GM21717 (cell line): ENCODE measurements at regions not wholly inside any gene's neighbourhood (a gene's known extent, or its start where the extent isn't known, plus 50 kb on each side); places are given as distances from the start of the nearest gene placed in this dataset.

Source experiments
- ATAC-seq: cut with Tn5 transposase; IDR thresholded peaks from one replicate; pipeline ENCODE4 v1.9.1; 2021; ENCODE audit warnings: mild to moderate bottlenecking, moderate library complexity; ENCODE audit not compliant: unreplicated experiment

DNA sequence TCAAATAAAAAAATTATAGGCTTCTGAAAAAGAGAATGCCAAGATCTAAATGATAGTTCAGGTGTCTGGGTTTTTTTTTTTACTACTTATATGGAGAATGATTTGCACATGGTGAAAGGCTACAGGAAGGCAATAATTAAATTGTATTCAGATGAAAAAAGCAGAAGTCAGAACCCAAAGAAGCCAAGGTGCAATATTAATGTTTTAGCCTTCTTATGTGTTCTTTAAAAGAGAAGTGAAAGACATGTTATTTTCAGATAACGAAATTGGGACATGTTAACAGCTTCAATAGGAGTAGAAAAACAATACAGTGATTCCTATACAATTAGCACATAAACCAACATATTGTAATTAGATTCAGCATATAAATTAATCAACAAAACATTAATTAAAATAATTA, 452.9 kb upstream of the PRMT6 start:
- ATAC-seq, result no peak

DNA sequence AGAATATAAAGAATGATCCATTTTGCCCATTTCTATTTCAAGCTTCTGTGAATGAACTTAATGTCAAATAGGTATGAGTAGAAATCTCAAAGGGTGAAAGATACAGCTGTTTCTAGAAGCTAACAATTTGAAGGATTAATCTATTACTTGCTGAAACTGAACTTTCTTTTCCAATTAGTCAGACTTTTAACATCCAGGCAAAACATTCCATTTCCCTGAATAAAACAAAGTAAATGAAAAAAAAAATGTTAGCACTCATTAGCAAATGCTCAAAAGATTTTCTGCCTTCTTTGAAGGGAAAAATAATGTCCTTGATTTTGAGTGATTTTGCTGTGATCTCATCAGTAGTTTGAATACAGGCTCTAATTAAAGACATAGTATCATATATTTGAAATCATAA, 447.6 kb upstream of the PRMT6 start:
- no peak for ATAC-seq

DNA sequence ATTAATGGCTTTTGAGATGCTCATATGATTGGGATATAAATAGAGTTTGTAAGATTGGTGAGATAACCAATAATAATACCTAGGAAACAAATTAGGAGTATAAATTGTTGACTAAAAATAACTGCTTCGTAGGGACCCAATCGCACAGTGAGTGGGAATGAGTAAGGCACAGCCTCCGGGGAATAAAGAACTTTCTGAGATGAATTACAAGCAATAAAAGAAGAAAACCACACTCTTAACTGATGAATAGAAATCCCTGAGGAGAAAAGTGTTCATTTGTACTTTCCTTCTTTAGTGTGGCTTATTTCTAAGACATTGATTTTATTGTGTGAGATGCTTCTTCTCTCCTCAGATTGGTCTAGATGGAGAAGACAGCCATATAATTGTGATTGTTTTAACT, 443.4 kb upstream of the PRMT6 start:
- no peak for ATAC-seq

DNA sequence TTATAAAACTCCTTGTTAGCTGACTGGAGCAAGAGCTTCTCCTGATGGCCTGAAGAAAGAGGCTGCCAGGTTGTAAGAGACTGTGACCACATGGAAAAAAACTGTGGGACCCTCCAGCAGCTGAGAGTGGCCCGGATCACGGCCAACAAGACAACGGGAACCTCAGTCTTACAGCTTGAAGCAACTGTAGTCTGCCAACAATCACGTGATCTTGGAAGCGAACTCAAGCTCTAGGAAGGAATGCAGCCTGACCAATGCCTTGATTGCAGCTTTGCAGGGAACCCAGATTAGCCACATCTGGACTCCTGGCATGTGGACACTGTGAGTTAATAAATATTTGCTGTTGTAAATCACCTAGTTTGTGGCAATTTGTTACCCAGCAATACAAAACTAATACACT, 442.6 kb upstream of the PRMT6 start:
- no peak for ATAC-seq

DNA sequence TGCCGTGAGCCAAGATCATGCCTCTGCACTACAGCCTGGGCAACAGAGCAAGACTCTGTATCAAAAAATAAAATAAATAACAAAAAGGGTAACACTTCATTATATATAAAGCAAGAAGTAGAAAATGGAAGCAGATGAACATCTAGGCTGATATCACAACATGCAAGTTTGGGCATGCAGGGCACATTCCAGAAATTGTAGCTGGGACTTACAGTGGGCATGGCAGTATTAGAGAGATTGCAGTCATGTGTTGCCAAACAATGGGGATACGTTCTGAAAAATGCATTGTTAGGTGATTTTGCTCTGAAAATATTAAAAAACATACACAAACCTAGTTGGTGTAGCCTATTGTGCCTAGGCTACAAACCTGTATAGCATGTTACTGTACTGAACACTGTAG, 441.0 kb upstream of the PRMT6 start:
- ATAC-seq, result no peak

DNA sequence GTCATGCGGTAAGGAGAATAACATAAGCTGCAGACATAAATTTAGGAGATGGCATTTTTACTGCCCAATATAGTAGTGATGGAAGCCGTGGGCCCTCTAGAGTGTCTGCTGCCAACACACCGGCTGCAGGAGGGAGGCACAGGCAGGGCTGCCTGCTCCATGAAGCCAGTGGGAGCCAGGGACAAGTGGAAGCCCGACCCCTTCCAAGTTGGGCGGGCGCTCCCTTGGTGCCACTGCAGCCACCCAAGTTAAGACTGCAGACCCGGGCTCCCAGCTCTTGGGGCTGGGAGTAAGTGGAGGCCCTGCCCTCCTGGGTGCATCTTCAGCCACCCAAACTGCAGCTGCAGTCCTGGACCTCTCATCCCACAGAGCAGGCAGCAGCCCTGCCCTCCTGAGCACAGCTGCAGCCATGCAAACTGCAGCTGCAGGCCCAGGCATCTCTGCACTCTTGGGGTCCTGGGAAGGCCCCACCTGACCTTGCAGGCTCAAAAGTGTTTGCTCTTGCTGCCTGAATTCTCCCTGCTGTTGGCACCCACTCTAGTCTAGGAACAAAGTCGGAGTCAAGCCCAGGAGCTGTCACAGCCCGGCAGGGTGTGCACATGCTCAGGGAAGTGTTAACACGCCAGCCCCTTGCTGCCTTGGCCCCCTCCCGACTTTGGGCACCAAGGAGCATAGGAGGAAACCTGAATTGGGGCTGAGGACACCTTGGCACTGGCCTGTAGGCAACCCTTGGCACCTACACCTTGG, 437.2 kb upstream of the PRMT6 start:
- ATAC-seq, result no peak

DNA sequence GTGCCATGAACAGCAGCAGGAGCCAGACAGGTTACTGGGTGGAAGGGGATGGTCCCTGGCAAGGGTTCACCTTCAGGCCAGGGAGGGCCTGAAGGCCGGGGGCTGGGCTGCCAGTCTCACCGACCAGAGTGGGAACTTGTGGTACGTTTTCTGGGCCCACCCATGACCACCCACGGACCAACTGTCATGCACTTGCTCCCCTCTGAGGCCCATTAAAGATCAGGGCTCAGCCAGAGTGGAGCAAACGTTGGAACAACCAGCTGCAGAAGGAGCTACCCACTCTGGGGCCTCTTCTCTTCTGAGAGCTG, 436.7 kb upstream of the PRMT6 start:
- no peak for ATAC-seq

DNA sequence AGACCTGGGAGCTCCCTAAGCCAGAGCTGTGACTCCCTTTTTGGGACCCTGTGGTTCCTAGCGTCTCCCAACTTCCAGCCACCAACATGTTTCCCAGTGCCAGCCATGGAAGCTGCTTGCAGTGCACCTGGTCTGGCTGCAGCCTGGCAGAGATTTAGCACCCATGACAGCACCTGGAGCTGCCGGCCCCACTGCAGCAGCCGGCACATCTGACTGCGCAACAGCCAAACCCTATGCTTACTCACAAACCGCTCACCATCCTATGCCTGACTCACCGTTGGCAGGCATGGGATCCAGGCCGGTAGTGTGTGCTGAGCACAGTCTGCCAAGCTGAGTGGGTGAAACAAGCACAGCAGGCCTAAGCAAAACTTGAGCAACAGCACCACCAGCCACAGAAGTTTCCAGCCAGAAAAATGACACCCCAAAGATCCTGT, 435.9 kb upstream of the PRMT6 start:
- ATAC-seq, result no peak

DNA sequence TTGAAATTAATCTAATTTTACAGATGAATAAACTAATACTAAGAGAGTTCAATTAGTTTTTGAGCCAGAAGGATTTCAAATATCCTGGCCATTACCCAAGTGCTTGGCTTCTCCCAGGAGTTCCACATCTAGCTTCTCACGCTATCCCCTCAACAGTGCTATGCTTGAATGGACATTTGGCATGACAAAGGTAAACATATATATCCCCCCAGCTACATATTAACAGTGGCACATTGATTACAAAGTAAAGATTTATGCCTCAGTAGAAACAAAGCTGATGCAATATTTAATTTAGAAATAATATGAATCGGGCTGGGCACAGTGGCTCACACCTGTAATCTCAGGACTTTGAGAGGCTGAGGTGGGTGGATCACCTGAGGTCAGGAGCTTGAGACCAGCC, 434.6 kb upstream of the PRMT6 start:
- no peak for ATAC-seq

DNA sequence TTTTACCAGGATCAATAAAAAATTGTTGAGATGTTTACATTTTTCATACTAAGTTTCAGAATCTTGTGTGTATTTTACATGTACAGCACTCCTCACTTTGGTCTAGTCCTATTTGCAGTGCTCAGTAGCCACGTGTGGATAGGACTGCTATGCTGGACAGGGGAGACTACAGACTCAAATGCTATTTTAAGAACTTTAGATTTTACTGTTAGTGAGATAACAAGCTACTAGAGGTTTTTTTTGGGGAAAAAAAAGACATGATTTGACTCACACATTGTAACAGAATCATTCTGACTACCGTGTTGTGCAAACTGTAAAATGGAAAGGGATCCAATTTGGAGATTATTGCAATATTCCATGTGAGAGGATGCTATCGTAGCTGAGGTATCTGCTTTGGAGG, 418.9 kb upstream of the PRMT6 start:
- ATAC-seq, result no peak

DNA sequence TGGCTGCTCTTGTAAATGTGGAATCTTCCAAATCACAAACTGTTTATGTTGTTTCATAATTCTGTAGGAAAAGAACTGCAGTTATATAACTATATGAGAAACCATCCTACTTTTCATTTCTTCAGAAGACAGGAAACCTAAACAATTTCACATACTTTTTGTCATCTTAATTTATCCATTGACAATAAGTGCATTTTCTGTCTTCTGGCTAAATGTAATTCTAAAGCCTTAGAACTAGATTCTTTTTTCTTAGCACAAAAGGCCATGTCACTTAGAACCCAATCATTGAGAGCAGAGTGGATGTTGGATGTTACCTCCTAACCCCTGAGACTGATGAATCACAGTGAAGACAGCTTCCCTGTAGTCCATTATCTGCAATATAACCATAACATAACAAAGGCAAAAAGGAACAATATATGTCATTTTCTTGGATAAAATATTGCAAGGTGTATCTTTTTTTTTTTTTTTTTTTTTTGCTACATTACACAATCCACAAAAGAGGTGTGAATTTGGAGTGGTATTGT, 410.2 kb upstream of the PRMT6 start:
- ATAC-seq, result no peak

DNA sequence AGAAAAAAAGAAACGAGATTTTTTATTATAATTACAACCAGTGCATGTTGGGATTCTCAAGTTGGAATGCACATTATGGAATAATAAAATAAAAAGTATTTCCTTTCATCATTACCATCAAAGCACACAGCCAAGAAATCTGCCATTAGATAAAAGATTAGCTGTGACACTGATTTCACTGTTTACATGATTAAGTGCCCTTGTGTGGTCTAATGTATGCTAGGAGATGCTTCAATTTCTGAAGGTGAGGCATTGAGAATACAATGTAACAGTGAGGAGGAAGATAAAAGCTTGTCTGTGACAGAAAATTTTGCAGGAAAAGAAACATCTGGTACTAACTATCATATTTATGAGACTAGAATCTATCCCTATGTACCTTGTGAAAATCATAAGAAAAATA, 409.7 kb upstream of the PRMT6 start:
- no peak for ATAC-seq

DNA sequence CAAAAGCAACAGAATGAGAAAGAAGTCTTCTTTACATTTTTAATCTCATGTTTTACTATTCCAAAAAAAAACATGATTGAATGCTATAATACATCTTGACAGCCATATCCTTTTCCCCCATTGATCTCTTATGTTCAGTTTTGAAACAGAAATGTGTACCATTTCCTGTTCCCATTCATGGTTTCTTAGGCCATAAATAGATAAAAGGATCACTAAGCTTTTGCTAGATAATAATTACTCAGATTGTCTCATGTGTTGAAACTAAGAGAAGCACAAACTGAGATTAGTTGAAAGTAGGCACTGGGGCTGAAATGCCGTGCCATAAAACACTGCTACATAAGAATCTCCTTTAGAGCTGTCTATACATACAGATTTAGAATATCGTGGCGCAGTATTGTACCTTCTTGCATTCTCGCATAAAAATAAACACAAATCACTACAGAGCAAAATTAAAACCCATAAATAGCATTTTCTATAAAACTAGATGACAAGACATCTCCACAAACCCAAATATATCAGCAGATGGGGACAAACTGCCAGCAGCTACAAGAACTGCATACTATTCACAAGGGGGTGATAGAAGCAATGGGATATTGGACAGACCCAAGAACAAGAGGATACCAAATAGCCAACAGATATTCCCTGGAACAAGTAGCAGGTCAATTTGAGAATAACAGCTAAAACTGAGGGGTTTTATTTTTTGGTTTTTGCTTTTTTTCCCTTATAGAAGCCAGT, 405.3 kb upstream of the PRMT6 start:
- no peak for ATAC-seq

DNA sequence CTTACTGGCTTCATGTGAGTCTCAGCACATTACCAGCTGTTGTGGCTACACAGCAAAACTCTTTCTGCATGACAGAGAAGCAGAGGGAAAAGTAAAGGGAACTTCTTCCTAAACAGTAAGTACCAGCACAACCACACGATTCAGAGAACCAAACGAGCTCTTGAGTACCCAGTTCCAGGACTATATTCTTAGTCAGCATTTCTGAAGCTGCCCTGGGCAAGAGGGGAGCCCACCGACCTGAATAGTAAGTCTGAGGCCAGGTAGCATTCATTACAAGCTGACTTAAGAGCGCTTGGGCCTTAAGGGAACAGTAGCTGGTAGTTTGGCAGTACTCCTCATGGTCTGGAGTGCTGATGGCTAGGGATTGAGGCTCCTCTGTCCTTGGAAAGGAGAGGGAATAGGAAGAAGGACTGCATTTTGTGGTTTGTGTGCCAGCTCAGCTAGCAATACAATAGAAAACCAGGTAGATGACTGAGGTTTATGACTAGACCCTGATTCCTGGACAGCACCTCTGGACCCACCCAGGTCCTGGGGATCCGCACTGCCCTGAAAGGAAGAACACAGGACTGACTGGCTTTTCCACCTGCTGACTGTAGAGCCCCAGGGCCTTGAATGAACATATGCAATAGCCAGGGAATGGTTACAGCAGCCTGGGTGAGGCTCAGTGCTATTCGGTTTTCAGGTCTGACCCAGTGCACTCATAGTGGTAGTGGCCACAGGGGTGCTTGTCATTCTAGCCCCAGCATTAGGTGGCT, 396.8 kb upstream of the PRMT6 start:
- no peak for ATAC-seq

DNA sequence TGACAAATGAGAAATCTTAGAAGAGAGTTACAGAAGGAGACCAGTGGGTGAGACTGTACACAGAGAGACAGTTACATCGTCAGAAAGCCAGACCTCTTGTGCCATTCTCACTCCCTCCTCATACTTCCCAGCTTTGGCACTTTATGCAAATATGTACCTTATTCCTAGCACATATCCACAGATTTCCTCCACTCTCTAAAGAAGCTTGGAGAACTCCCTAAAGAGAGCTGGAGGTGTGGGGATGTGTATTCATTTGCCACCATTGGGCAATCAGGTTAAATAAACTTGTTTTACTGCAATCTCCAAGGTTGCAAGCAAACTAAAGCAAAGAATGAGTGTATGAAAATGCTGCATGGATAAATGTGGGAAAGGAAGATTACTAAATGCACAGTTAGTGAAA, 380.9 kb upstream of the PRMT6 start:
- no peak for ATAC-seq

DNA sequence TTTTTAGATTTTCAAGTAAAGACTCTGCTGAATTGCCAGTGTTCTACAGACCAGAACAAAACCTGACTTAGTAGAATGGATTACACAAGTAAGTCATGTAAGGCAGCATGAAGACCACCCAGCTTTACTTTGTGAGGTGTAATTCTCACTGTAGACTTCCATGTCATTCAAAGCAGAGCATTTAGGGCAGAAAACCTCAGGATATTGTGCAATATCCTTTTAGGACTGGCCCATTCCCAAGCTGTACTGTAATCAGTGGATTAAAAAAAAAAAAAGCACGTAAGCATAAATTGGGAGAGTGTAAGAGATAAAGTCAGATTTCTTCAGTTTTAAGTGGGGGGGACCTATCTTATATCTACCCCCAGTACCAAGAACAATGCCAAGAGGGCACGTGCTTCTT, 380.5 kb upstream of the PRMT6 start:
- ATAC-seq, result no peak

DNA sequence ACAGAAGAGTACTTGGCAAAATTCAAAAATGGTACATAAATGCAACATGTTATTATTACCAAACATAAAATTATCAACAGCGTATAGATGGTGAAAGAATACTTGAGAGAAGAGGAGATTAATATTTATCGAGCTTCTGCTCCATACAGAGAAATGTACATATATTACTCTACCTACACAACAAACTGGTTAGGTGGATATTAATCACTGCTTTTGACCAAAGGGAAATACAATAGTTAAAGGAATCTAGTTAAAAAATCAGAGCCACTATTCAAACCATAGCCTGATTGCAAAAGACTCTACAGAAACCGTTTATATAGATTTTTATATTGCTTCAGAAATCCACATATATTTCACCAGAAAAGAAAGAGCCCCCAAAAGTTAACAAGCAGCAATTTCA, 379.3 kb upstream of the PRMT6 start:
- no peak for ATAC-seq

DNA sequence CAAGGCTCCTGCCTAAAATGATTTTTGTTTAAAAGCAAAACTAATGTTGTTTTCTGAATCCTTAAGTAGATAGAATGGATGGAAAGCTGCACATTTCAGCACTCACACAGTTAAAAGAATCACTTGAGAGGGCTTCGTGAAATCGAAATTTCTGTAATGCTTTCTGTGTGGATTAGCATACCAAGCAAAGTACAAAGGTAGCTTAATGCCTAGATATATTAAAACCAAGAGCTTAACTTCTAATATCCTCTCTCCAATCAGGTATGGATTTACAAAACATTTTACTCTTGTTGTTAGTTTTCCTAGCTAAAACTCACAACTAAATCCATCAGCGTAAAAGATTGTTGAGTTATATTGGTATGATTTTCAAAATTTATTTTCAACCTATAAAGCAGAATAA, 378.8 kb upstream of the PRMT6 start:
- no peak for ATAC-seq

DNA sequence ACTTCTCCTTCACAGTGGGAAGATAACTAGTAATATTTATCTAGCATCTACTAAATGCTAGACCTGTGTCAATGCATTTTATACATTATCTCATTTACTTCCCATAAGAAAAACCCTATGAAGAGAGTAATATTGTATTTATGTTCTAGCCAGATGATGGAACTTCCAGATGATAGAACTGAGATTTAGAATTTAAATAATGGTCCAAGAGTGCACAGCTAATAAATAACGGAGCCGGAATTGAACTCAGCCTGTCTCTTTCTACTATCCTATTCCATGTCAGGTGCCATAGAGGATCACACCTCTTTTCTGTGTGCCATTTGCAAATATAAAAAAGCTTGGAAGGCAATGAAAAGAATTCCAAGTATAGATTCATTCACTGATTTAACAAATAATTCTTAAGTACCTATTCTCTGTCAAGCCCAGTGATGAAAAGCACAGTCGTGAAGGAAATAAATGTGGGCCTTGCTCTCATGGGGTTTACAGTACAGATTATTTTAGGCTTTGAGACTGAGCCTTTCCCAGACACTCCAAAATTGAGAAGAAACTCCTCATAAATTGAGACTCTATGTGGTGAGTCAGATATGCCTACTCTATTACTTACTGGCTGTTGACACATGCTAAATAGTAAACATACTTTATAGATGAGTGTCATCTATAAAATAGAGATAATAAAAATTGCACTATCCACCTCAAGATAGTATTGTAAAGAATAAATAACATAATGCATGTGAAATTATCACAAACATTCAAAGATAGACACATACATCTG, 378.0 kb upstream of the PRMT6 start:
- no peak for ATAC-seq

DNA sequence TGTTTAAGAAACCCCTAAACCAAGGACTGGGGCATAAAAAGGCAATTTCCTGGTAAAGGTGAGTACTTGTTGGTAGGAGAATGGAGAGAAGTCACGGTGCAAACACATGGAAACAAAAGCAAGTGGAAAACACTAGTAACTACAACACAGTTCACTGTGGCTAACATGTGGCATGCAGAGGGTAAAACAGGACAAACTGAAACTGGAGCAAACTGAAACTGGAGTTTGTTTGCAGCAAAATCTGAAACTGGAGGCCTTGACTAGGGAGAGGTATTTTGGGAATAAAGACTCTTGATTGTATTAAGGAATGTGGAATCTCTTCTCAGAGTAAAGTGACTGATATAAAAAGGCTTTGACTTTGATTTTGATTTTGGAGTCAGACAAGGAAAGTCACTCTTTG, 376.3 kb upstream of the PRMT6 start:
- ATAC-seq, result no peak

DNA sequence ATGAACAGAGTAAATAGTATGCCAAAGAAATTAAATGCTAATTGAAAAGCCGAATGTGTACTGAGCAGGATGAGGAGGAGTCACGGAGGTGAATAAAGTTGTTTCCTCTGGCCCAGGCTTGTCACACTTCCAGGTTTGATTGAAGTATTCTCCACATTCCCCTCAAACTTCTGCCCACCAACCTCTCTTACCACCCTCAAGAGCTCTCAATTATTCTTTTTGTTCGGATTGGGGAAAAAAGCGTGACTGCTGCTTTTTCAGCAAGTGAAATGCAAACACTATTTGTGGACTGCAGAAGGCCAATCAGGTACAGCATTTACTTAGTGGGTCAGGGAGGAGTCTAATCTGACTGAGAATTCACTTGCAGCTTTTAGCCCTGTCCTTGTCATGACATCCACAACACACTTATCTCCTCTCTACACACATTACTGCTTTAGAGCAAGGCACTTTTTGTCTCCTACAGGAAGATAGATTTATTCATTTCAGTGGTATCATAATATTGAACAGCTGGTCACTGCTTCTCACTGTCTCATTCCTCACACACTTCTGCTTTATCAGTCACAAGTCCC, 375.6 kb upstream of the PRMT6 start:
- ATAC-seq, result no peak
